ENCODE measurements at regions not wholly inside any gene's neighbourhood (a gene's known extent, or its start where the extent isn't known, plus 50 kb on each side); places are given as distances from the start of the nearest gene placed in this dataset.

DNA sequence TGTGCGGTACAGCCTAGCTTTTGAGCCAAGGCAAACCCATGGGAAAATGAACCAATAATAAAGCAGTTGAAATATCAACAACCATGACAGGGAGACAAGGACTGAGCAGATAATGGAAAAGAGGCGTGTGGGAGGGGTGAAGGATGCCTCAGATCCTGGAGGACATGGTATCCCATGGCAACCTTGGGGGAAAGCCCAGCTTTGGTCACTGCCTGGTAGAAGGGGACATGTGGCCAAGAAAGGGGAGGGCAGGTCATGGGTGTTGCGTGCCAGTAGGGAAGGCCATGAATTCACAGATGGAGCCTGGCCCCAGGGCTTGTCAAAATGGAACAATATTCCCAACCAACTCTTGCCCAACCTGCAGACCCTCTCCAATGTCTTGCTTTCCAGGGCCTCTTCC is 140.5 kb upstream of the SMAD3 start:
- POLR2A ChIA-PET (ENCODE audit: partially characterized antibody): no interaction called here
- Histone ChIP-seq H3K27ac (ENCODE audit: low read depth, low read length) (no peak overlapping the region), H2AK5ac (ENCODE audit: low read depth, low read length) (no peak overlapping the region), H3K14ac (ENCODE audit: insufficient read length) (no peak overlapping the region), H4K20me1 (replicated peaks in 1 of 2; ENCODE audit: control insufficient read depth in 1 of 2, insufficient read depth in 2 of 2, low read length in 2 of 2) (no peaks in the 10 kb centered on the region), H3K4me3 (ENCODE audit: extremely low read depth in 1 of 4, insufficient read depth in 2 of 4, low read depth in 3 of 4, low read length in 4 of 4) (no peak overlapping the region), H3K9me3 (ENCODE audit: insufficient read depth in 2 of 2, low read depth in 1 of 2, low read length in 1 of 2) (no peaks in the 10 kb centered on the region), H3K18ac (ENCODE audit: extremely low read depth, low read length) (no peak overlapping the region), H2BK15ac (ENCODE audit: low read length) (no peak overlapping the region), H2BK20ac (ENCODE audit: low read length) (no peak overlapping the region), H2BK5ac (ENCODE audit: low read depth, low read length) (no peak overlapping the region), H3K27me3 (replicated peaks in 1 of 4; ENCODE audit: control insufficient read depth in 3 of 4, extremely low read depth in 1 of 4, insufficient read depth in 3 of 4, low read length in 3 of 4) (no peaks in the 10 kb centered on the region; a peak in 1 of 7 replicates), H3K23ac (ENCODE audit: insufficient read length) (no peak overlapping the region), H4K91ac (replicated peaks; ENCODE audit: insufficient read length, low read length) (no peak overlapping the region), H3K4me1 (replicated peaks in 1 of 4; ENCODE audit: control insufficient read depth in 3 of 4, insufficient read depth in 4 of 4, low read length in 3 of 4) (no peaks in the 10 kb centered on the region), H3K36me3 (ENCODE audit: control insufficient read depth in 2 of 4, insufficient read depth in 4 of 4, low read length in 3 of 4) (no peaks in the 10 kb centered on the region), H4K5ac (ENCODE audit: insufficient read length, low read depth, low read length) (no peak overlapping the region), H3K9ac (replicated peaks in 1 of 4; ENCODE audit: extremely low read depth in 1 of 4, low read depth in 3 of 4, low read length in 3 of 4) (no peak overlapping the region), H3K23me2 (ENCODE audit: low read depth, low read length) (no peaks in the 10 kb centered on the region), H2BK12ac (ENCODE audit: low read depth, low read length) (no peak overlapping the region), H3K79me1 (ENCODE audit: low read depth, low read length) (no peaks in the 10 kb centered on the region), H3K4ac (replicated peaks; ENCODE audit: insufficient read length, low read depth, low read length) (no peak overlapping the region), H4K8ac (ENCODE audit: extremely low read depth, insufficient read depth, low read length) (no peak overlapping the region), H2AFZ (ENCODE audit: low read length) (no peak overlapping the region), H3K79me2 (ENCODE audit: control insufficient read depth in 1 of 2, insufficient read depth in 2 of 2, low read length in 2 of 2) (no peaks in the 10 kb centered on the region), H3K56ac (replicated peaks; ENCODE audit: insufficient read length, low read depth, low read length) (no peak overlapping the region), H2BK120ac (replicated peaks; ENCODE audit: low read depth, low read length) (no peak overlapping the region), H3K4me2 (ENCODE audit: insufficient read depth in 1 of 2, low read depth in 2 of 2, low read length in 2 of 2) (no peak overlapping the region)
- CTCF ChIA-PET (ENCODE audit: partially characterized antibody): interaction anchor here (18.1 kb wide), 1 partner anchor 18 kb away, joined by 255 read pairs; no protein-coding TSS in a partner anchor
- DNase-seq (ENCODE audit: low read depth in 1 of 2, low spot score in 2 of 2) (no peak), FAIRE-seq (no peak)
- WGBS, 2 experiments (ENCODE audit: extremely low coverage in 1 of 2, insufficient coverage in 1 of 2, insufficient read length in 1 of 2, insufficient replicate concordance in 2 of 2, low coverage in 1 of 2, low lambda C conversion rate in 2 of 2, missing lambda C conversion rate in 1 of 2): 84% methylated on average over 3 of the region's 3 CpGs; no CpG with 5 or more reads in 1 of the 2 experiments
- TF ChIP-seq BCL11A (IDR thresholded peaks at IDR 0.05; ENCODE audit: low read depth in 2 of 2, low read length in 2 of 2): no peak
- TF ChIP-seq CEBPB (IDR thresholded peaks at IDR 0.05; ENCODE audit: low read depth, low read length): no peak
- TF ChIP-seq GABPA (IDR thresholded peaks at IDR 0.05; ENCODE audit: borderline replicate concordance, insufficient read depth, low read length): no peak
- TF ChIP-seq NRF1 (IDR thresholded peaks at IDR 0.05; ENCODE audit: low read depth, low read length): no peak
- no peak for TF ChIP-seq KDM4A (IDR thresholded peaks at IDR 0.05; ENCODE audit: low read depth, low read length, severe bottlenecking)
- no peak for TF ChIP-seq CBX5 (IDR thresholded peaks at IDR 0.05; ENCODE audit: low read depth, low read length)
- TF ChIP-seq, protein P1, sequence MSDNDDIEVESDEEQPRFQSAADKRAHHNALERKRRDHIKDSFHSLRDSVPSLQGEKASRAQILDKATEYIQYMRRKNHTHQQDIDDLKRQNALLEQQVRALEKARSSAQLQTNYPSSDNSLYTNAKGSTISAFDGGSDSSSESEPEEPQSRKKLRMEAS (IDR thresholded peaks at IDR 0.05): no peak
- TF ChIP-seq SIN3A (conservative IDR thresholded peaks at IDR 0.05 in 1 of 2, IDR thresholded peaks at IDR 0.05 in 1 of 2; ENCODE audit: low read depth in 1 of 2, low read length in 2 of 2): no peak
- TF ChIP-seq YY1 (IDR thresholded peaks at IDR 0.05; ENCODE audit: low read depth, low read length): no peak
- no peak for TF ChIP-seq TBP (IDR thresholded peaks at IDR 0.05; ENCODE audit: low read depth, low read length)
- TF ChIP-seq JUN (IDR thresholded peaks at IDR 0.05; ENCODE audit: low read depth, low read length): no peak
- TF ChIP-seq HDAC6 (IDR thresholded peaks at IDR 0.05; ENCODE audit: low read depth, low read length): no peak
- no peak for TF ChIP-seq CBX8 (IDR thresholded peaks at IDR 0.05; ENCODE audit: borderline replicate concordance, low read depth, low read length)
- no peak for TF ChIP-seq GTF2F1 (IDR thresholded peaks at IDR 0.05; ENCODE audit: borderline replicate concordance, low read depth, low read length)
- TF ChIP-seq POLR2A (IDR thresholded peaks at IDR 0.05; ENCODE audit: control extremely low read depth in 1 of 2, low read depth in 2 of 2, low read length in 2 of 2): no peak
- TF ChIP-seq MAFK (IDR thresholded peaks at IDR 0.05; ENCODE audit: low read depth, low read length): no peak
